GM23248 (cell line): ENCODE measurements at regions not wholly inside any gene's neighbourhood (a gene's known extent, or its start where the extent isn't known, plus 50 kb on each side); places are given as distances from the start of the nearest gene placed in this dataset.

ENCODE experiments used
- DNase-seq: peaks from one replicate; pipeline ENCODE4 v3.0.0-alpha.2; 2015
- H2AFZ ChIP-seq: fragments of 200-600 bp; sonication (generic); 2 replicates; pipeline ENCODE4 v1.6.1; 2016; ENCODE audit warnings: antibody characterized with exemption
- H3F3A ChIP-seq: fragments of 200-600 bp; sonication (generic); 2 replicates; pipeline ENCODE4 v1.6.1; 2016; ENCODE audit warnings: mild to moderate bottlenecking, antibody characterized with exemption, mixed run types; ENCODE audit not compliant: insufficient read depth
- H3K27ac ChIP-seq: fragments of 200-600 bp; sonication (generic); 2 replicates; pipeline ENCODE4 v1.5.1; 2016; ENCODE audit warnings: mild to moderate bottlenecking
- H3K27me3 ChIP-seq: fragments of 200-600 bp; sonication (generic); replicated peaks from 2 replicates; pipeline ENCODE4 v1.6.1; 2016; ENCODE audit warnings: mild to moderate bottlenecking; ENCODE audit not compliant: insufficient read depth
- H3K36me3 ChIP-seq: fragments of 200-600 bp; sonication (generic); 2 replicates; pipeline ENCODE4 v1.6.1; 2016; ENCODE audit warnings: low read depth, mild to moderate bottlenecking
- H3K4me1 ChIP-seq: fragments of 200-600 bp; sonication (generic); 2 replicates; pipeline ENCODE4 v1.6.1; 2016; ENCODE audit warnings: mild to moderate bottlenecking; ENCODE audit not compliant: insufficient read depth
- H3K4me2 ChIP-seq: fragments of 200-600 bp; sonication (generic); one replicate; pipeline ENCODE4 v1.6.1; 2016; ENCODE audit warnings: mild to moderate bottlenecking; ENCODE audit not compliant: unreplicated experiment
- H3K4me3 ChIP-seq: fragments of 200-600 bp; sonication (generic); 2 replicates; pipeline ENCODE4 v1.5.1; 2016; ENCODE audit warnings: mild to moderate bottlenecking
- H3K79me2 ChIP-seq: fragments of 200-600 bp; sonication (generic); 2 replicates; pipeline ENCODE4 v1.6.1; 2016; ENCODE audit warnings: mild to moderate bottlenecking; ENCODE audit not compliant: insufficient read depth
- H3K9ac ChIP-seq: fragments of 200-600 bp; sonication (generic); 2 replicates; pipeline ENCODE4 v1.6.1; 2016; ENCODE audit warnings: mild to moderate bottlenecking
- H3K9me2 ChIP-seq: fragments of 200-600 bp; sonication (generic); 2 replicates; pipeline ENCODE4 v1.6.1; 2016; ENCODE audit warnings: mixed run types, mild to moderate bottlenecking, moderate library complexity; ENCODE audit not compliant: insufficient read depth
- H3K9me3 ChIP-seq: fragments of 200-600 bp; sonication (generic); one replicate; pipeline ENCODE4 v1.6.1; 2017; ENCODE audit warnings: low read depth
- H4K20me1 ChIP-seq: fragments of 200-600 bp; sonication (generic); 2 replicates; pipeline ENCODE4 v1.6.0; 2016; ENCODE audit not compliant: insufficient read depth
- EZH2 ChIP-seq: fragments of 200-600 bp; sonication (generic); IDR thresholded peaks from 2 replicates; pipeline ENCODE4 v1.6.1; 2018; ENCODE audit warnings: antibody characterized with exemption, mild to moderate bottlenecking; ENCODE audit not compliant: insufficient read depth, poor library complexity, severe bottlenecking
- EZH2phosphoT487 ChIP-seq: fragments of 200-600 bp; sonication (generic); IDR thresholded peaks from 2 replicates; pipeline ENCODE4 v1.6.1; 2018; ENCODE audit warnings: antibody characterized with exemption, moderate library complexity, mild to moderate bottlenecking, low read depth; ENCODE audit not compliant: insufficient read depth
- WGBS, 2 experiments: methylation state at CpG; one replicate each; pipeline ENCODE4 v1.1.6; 2015 to 2017; ENCODE audit warnings: low lambda C conversion rate in 2 of 2, low coverage in 1 of 2; ENCODE audit errors: missing lambda C conversion rate in 2 of 2; 5-methylcytosine and 5-hydroxymethylcytosine counted together
- in situ Hi-C: fragments of 300-500 bp; cut with MboI; formaldehyde crosslinking; loops from 2 replicates; pipeline ENCODE4 v1.15.0; 2020

- no peaks in the 10 kb centered on the region for H3K79me2 ChIP-seq
- DNase-seq = no peak
- no peaks in the 10 kb centered on the region for H4K20me1 ChIP-seq
- H3F3A ChIP-seq = no peaks in the 10 kb centered on the region
- no peak overlapping the region for H3K9ac ChIP-seq
- no peak for TF ChIP-seq EZH2
- TF ChIP-seq EZH2phosphoT487 = no peak
- WGBS, 2 experiments = 98 to 99% methylated on average over 5 of the region's 5 CpGs
- no peaks in the 10 kb centered on the region for H3K9me3 ChIP-seq
- H3K4me3 ChIP-seq = no peak overlapping the region
- H3K4me1 ChIP-seq = peaks cover 13% of the 10 kb centered on the region
- H3K27ac ChIP-seq = no peak overlapping the region
- H3K9me2 ChIP-seq = no peaks in the 10 kb centered on the region
- no peaks in the 10 kb centered on the region for H3K27me3 ChIP-seq
- no peak overlapping the region for H3K4me2 ChIP-seq
- in situ Hi-C loops = no loop called here
- no peak overlapping the region for H2AFZ ChIP-seq
- no peaks in the 10 kb centered on the region for H3K36me3 ChIP-seq
These were observed 433.2 kb upstream of the TNP1 start for GRCh38 chr2:217293046-217293445.

- Histone ChIP-seq H2AFZ (no peak overlapping the region), H3K4me2 (no peak overlapping the region), H3K27ac (no peak overlapping the region), H3K36me3 (no peaks in the 10 kb centered on the region), H3K9me3 (no peaks in the 10 kb centered on the region), H3K9me2 (peaks cover 5% of the 10 kb centered on the region; the same call in 1 of the 2 replicates), H3K79me2 (no peaks in the 10 kb centered on the region), H4K20me1 (no peaks in the 10 kb centered on the region), H3K9ac (no peak overlapping the region), H3K4me1 (peaks cover 29% of the 10 kb centered on the region), H3K4me3 (no peak overlapping the region), H3K27me3 (no peaks in the 10 kb centered on the region), H3F3A (peaks cover 7% of the 10 kb centered on the region; the same call in 1 of the 2 replicates)
- in situ Hi-C loops = no loop called here
- no peak for DNase-seq
- 85 to 92% methylated on average over 5 of the region's 5 CpGs for WGBS, 2 experiments
- TF ChIP-seq EZH2 = no peak
These were observed 431.4 kb upstream of the TNP1 start for GRCh38 chr2:217291259-217291658.

GRCh38 chr2:217290467-217290866 is 430.6 kb upstream of the TNP1 start:
- no peak for DNase-seq
- no peaks in the 10 kb centered on the region for H3K79me2 ChIP-seq

GRCh38 chr2:217289907-217290280 is 430.0 kb upstream of the TNP1 start:
- TF ChIP-seq EZH2 (no peak), EZH2phosphoT487 (no peak)
- WGBS, 2 experiments = 71% methylated on average over 2 of the region's 2 CpGs
- in situ Hi-C loops = no loop called here
- Histone ChIP-seq H3K4me1 (peaks cover 29% of the 10 kb centered on the region), H3K4me3 (no peak overlapping the region), H2AFZ (no peak overlapping the region), H3K79me2 (no peaks in the 10 kb centered on the region), H4K20me1 (no peaks in the 10 kb centered on the region), H3K9me3 (no peaks in the 10 kb centered on the region), H3F3A (peaks cover 7% of the 10 kb centered on the region; the same call in 1 of the 2 replicates), H3K36me3 (no peaks in the 10 kb centered on the region), H3K27me3 (no peaks in the 10 kb centered on the region), H3K4me2 (peak overlapping the region; percentile 20), H3K9me2 (peaks cover 5% of the 10 kb centered on the region; the same call in 1 of the 2 replicates), H3K27ac (no peak overlapping the region), H3K9ac (no peak overlapping the region)
- DNase-seq = peak; percentile 49

More at GRCh38 chr2:217290467-217290866, 430.6 kb upstream of the TNP1 start:
- H3K9me3 ChIP-seq = no peaks in the 10 kb centered on the region
- peaks cover 5% of the 10 kb centered on the region; the same call in 1 of the 2 replicates for H3K9me2 ChIP-seq
- no peaks in the 10 kb centered on the region for H3K27me3 ChIP-seq
- no peak overlapping the region for H3K4me2 ChIP-seq
- no peak overlapping the region for H3K4me3 ChIP-seq
- peaks cover 29% of the 10 kb centered on the region for H3K4me1 ChIP-seq
- H3K27ac ChIP-seq = no peak overlapping the region
- peaks cover 7% of the 10 kb centered on the region; the same call in 1 of the 2 replicates for H3F3A ChIP-seq
- in situ Hi-C loops = no loop called here
- H3K36me3 ChIP-seq = no peaks in the 10 kb centered on the region
- no peak overlapping the region for H3K9ac ChIP-seq
- no peak for TF ChIP-seq EZH2phosphoT487
- no peak for TF ChIP-seq EZH2
- H2AFZ ChIP-seq = no peak overlapping the region
- no peaks in the 10 kb centered on the region for H4K20me1 ChIP-seq
